HS-27A (cell line): ENCODE measurements at regions not wholly inside any gene's neighbourhood (a gene's known extent, or its start where the extent isn't known, plus 50 kb on each side); places are given as distances from the start of the nearest gene placed in this dataset.

ENCODE experiments used
- DNase-seq: peaks from one replicate; pipeline ENCODE4 v3.0.0-alpha.2; 2012; ENCODE audit warnings: low read depth, missing footprints

- DNase-seq, result no peak
These were observed 429.5 kb upstream of the WWC1 start for GRCh38 chr5:167861928-167862426.

- DNase-seq, result no peak
These were observed 427.6 kb upstream of the WWC1 start for GRCh38 chr5:167863883-167864282.

GRCh38 chr5:167864801-167865200, 426.6 kb upstream of the WWC1 start:
- DNase-seq, result no peak

- DNase-seq, result no peak
These were observed 424.6 kb upstream of the WWC1 start for GRCh38 chr5:167866797-167867196.

- no peak for DNase-seq
These were observed 424.2 kb upstream of the WWC1 start for GRCh38 chr5:167867281-167867680.

- no peak for DNase-seq
These were observed 422.3 kb upstream of the WWC1 start for GRCh38 chr5:167869125-167869524.

GRCh38 chr5:167870055-167870454, 421.4 kb upstream of the WWC1 start:
- no peak for DNase-seq

GRCh38 chr5:167871091-167871490, 420.4 kb upstream of the WWC1 start:
- no peak for DNase-seq

GRCh38 chr5:167872791-167873190, 418.7 kb upstream of the WWC1 start:
- no peak for DNase-seq

- DNase-seq, result no peak
These were observed 414.2 kb upstream of the WWC1 start for GRCh38 chr5:167877114-167877722.

- no peak for DNase-seq
These were observed 413.5 kb upstream of the WWC1 start for GRCh38 chr5:167877924-167878323.

- no peak for DNase-seq
These were observed 411.0 kb upstream of the WWC1 start for GRCh38 chr5:167880420-167880819.

- no peak for DNase-seq
These were observed 410.4 kb upstream of the WWC1 start for GRCh38 chr5:167881041-167881440.

- DNase-seq, result no peak
These were observed 405.2 kb upstream of the WWC1 start for GRCh38 chr5:167886196-167886595.

- DNase-seq, result no peak
These were observed 403.1 kb upstream of the WWC1 start for GRCh38 chr5:167888393-167888792.

GRCh38 chr5:167889276-167889675, 402.2 kb upstream of the WWC1 start:
- DNase-seq, result no peak

GRCh38 chr5:167892352-167893115, 398.9 kb upstream of the WWC1 start:
- no peak for DNase-seq

GRCh38 chr5:167893271-167893670, 398.2 kb upstream of the WWC1 start:
- no peak for DNase-seq

GRCh38 chr5:167894631-167895472, 396.6 kb upstream of the WWC1 start:
- DNase-seq, result no peak

GRCh38 chr5:167895899-167896659, 395.4 kb upstream of the WWC1 start:
- no peak for DNase-seq

GRCh38 chr5:167896814-167897213, 394.6 kb upstream of the WWC1 start:
- DNase-seq, result no peak

- DNase-seq, result no peak
These were observed 394.1 kb upstream of the WWC1 start for GRCh38 chr5:167897371-167897770.
